OCI-LY1 (cell line): ENCODE measurements at regions not wholly inside any gene's neighbourhood (a gene's known extent, or its start where the extent isn't known, plus 50 kb on each side); places are given as distances from the start of the nearest gene placed in this dataset.

Experiments
- H2AFZ ChIP-seq: fragments of 200-600 bp; sonication (generic), shearing (Covaris generic); 2 replicates; pipeline ENCODE4 v1.6.0; 2014; ENCODE audit warnings: antibody characterized with exemption, mild to moderate bottlenecking, low read length
- H3F3A ChIP-seq: fragments of 200-600 bp; sonication (generic), shearing (Covaris generic); 2 replicates; pipeline ENCODE4 v1.6.0; 2014; ENCODE audit warnings: mild to moderate bottlenecking, antibody characterized with exemption, low read length, moderate library complexity; ENCODE audit not compliant: insufficient read depth
- H3K27ac ChIP-seq: fragments of 200-600 bp; sonication (generic); 2 replicates; pipeline ENCODE4 v1.5.1; 2014; ENCODE audit warnings: low read length, mixed run types, mild to moderate bottlenecking, low read depth; ENCODE audit not compliant: poor library complexity, severe bottlenecking
- H3K27me3 ChIP-seq: fragments of 200-600 bp; sonication (generic); 2 replicates; pipeline ENCODE4 v1.6.0; 2014; ENCODE audit warnings: antibody characterized with exemption, mild to moderate bottlenecking, low read length, moderate library complexity; ENCODE audit not compliant: insufficient read depth
- H3K36me3 ChIP-seq: fragments of 200-600 bp; sonication (generic); 2 replicates; pipeline ENCODE4 v1.6.1; 2014; ENCODE audit warnings: mild to moderate bottlenecking, antibody characterized with exemption, low read length, moderate library complexity, mixed read lengths; ENCODE audit not compliant: insufficient read depth
- H3K4me1 ChIP-seq: fragments of 200-600 bp; sonication (generic); 2 replicates; pipeline ENCODE4 v1.5.1; 2014; ENCODE audit warnings: mild to moderate bottlenecking, low read length, moderate library complexity; ENCODE audit not compliant: insufficient read depth, severe bottlenecking
- H3K4me2 ChIP-seq: fragments of 200-600 bp; sonication (generic), shearing (Covaris generic); 2 replicates; pipeline ENCODE4 v1.6.1; 2014; ENCODE audit warnings: low read length
- H3K4me3 ChIP-seq: fragments of 200-600 bp; sonication (generic); 2 replicates; pipeline ENCODE4 v1.5.1; 2014; ENCODE audit warnings: low read length, low read depth, mild to moderate bottlenecking, mixed read lengths; ENCODE audit not compliant: poor library complexity, severe bottlenecking
- H3K79me2 ChIP-seq: fragments of 200-600 bp; shearing (Covaris generic); 2 replicates; pipeline ENCODE4 v1.6.1; 2016; ENCODE audit warnings: mixed run types, low read length, mixed read lengths; ENCODE audit not compliant: insufficient read depth
- H3K9ac ChIP-seq: fragments of 200-600 bp; sonication (generic), shearing (Covaris generic); 2 replicates; pipeline ENCODE4 v1.6.1; 2014; ENCODE audit warnings: mild to moderate bottlenecking, low read length, mixed read lengths
- H3K9me2 ChIP-seq: fragments of 200-600 bp; sonication (generic), shearing (Covaris generic); 2 replicates; pipeline ENCODE4 v1.6.1; 2014; ENCODE audit warnings: low read depth, mild to moderate bottlenecking, low read length, mixed read lengths
- H3K9me3 ChIP-seq: fragments of 200-600 bp; shearing (Covaris generic); 2 replicates; pipeline ENCODE4 v1.6.1; 2014; ENCODE audit warnings: low read length, mixed read lengths
- H4K20me1 ChIP-seq: fragments of 200-600 bp; sonication (generic), shearing (Covaris generic); 2 replicates; pipeline ENCODE4 v1.6.0; 2016; ENCODE audit warnings: mild to moderate bottlenecking, low read length; ENCODE audit not compliant: insufficient read depth
- EZH2 ChIP-seq: fragments of 200-600 bp; sonication (generic), shearing (Covaris generic); IDR thresholded peaks from 2 replicates; pipeline ENCODE4 v1.8.0; 2017; ENCODE audit warnings: borderline replicate concordance, mixed run types, mild to moderate bottlenecking, antibody characterized with exemption, low read length, moderate library complexity, mixed read lengths
- TF ChIP-seq, protein P1 (sequence below): fragments of 200-600 bp; sonication (generic), shearing (Covaris generic); IDR thresholded peaks from 2 replicates; pipeline ENCODE4 v1.5.1; 2017; ENCODE audit warnings: mild to moderate bottlenecking, antibody characterized with exemption, low read length, moderate library complexity, mixed read lengths

DNA sequence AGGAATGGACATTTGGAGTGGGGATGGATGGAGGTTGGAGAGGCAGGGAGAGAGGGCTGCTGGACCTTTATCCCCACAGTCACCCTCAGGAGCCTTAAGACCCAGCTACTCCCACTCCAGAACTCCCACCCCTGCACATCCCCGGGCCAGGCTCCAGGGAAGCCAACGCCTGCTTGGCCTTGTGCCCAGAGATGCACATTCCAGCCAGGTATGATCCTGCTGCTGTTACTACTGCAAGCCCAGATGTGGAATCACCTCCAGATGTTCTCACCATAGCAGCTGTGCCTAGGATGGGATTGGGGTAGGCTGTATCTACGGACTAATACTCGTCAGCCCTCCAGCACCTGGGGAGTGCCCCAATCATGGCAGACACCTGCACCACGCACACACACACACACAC, 71.7 kb downstream of the ZFP36L2 start:
- TF ChIP-seq, protein P1, sequence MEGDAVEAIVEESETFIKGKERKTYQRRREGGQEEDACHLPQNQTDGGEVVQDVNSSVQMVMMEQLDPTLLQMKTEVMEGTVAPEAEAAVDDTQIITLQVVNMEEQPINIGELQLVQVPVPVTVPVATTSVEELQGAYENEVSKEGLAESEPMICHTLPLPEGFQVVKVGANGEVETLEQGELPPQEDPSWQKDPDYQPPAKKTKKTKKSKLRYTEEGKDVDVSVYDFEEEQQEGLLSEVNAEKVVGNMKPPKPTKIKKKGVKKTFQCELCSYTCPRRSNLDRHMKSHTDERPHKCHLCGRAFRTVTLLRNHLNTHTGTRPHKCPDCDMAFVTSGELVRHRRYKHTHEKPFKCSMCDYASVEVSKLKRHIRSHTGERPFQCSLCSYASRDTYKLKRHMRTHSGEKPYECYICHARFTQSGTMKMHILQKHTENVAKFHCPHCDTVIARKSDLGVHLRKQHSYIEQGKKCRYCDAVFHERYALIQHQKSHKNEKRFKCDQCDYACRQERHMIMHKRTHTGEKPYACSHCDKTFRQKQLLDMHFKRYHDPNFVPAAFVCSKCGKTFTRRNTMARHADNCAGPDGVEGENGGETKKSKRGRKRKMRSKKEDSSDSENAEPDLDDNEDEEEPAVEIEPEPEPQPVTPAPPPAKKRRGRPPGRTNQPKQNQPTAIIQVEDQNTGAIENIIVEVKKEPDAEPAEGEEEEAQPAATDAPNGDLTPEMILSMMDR: no peak
- no peak for TF ChIP-seq EZH2
- H3K4me1 ChIP-seq: peaks cover 19% of the 10 kb centered on the region
- no peak overlapping the region for H2AFZ ChIP-seq
- H3K9ac ChIP-seq: no peak overlapping the region
- no peaks in the 10 kb centered on the region for H3F3A ChIP-seq
- no peaks in the 10 kb centered on the region for H3K79me2 ChIP-seq
- no peaks in the 10 kb centered on the region for H4K20me1 ChIP-seq
- no peaks in the 10 kb centered on the region for H3K9me2 ChIP-seq
- no peak overlapping the region for H3K27ac ChIP-seq
- H3K4me3 ChIP-seq: no peak overlapping the region
- no peaks in the 10 kb centered on the region for H3K36me3 ChIP-seq
- no peaks in the 10 kb centered on the region for H3K9me3 ChIP-seq
- no peaks in the 10 kb centered on the region for H3K27me3 ChIP-seq
- no peak overlapping the region for H3K4me2 ChIP-seq

DNA sequence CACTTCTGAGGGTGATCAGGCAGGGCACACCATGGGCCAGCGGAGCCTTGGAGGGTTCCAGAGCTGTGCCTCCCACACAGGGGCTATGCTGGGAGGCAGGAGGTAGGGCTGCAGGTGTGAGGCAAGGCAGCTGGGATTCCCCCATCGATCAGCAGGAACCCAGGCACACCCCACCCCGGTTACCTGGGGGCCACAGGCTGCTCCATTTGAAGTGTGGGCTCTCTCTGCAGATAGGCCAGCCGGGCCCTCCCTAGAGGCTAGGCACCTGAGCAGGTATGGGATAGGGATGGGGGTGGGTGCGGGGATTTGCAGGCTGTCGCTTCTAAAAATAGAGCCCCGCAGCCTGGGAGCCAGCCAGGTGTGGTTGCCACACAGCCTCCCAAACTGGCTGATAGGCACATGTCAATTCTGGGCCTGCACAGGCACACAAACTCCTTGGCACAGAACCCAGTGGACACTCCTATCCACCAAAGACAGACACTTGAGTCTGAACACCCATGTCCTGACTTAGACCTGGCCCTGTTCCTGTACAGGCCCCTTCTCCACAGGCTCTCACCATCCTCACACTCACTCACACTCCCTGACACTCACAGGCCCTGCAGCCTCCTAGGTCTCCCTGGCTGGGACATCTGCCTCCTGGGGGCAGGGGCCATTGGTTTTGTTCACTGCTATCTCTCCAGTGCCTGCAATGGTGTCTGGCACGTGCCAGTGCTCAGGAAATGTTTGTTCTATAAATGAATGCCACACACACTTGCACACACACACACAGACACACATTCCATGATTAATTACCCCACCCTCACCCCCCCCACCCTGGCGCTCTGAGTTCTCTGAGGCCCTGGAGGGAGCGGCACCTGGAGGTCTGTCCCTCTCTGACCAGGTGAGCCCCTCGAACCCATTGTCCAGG, 73.4 kb downstream of the ZFP36L2 start:
- no peak overlapping the region for H3K9ac ChIP-seq
- peaks cover 2% of the 10 kb centered on the region for H3K4me1 ChIP-seq
- H3K27me3 ChIP-seq: no peaks in the 10 kb centered on the region
- H3K27ac ChIP-seq: no peak overlapping the region
- H3K9me2 ChIP-seq: no peaks in the 10 kb centered on the region
- H2AFZ ChIP-seq: no peak overlapping the region
- H3K9me3 ChIP-seq: no peaks in the 10 kb centered on the region
- no peaks in the 10 kb centered on the region for H3K79me2 ChIP-seq
- no peaks in the 10 kb centered on the region for H4K20me1 ChIP-seq
- no peaks in the 10 kb centered on the region for H3K36me3 ChIP-seq
- no peak overlapping the region for H3K4me2 ChIP-seq
- TF ChIP-seq EZH2: no peak
- TF ChIP-seq, protein P1: no peak
- no peak overlapping the region for H3K4me3 ChIP-seq
- H3F3A ChIP-seq: no peaks in the 10 kb centered on the region

DNA sequence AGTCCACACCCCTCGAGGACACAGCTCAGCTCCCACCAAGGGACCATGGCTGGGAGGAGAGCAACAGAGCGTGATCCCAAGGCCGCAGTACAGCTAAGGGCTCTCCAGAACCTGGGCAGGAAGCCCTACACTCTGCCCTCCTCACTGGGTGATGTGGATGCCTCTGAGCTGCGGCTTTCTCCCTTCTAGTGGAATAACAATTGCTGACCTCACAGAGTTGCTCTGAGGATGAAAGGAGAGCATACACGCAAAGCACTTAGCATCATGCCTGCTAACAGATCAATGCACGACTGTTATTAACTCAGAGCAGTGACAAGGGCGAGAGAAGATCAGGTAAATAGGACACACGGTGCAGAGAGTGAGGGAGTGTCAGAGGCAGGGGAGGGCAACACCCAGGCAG, 74.2 kb downstream of the ZFP36L2 start:
- H3K27ac ChIP-seq: no peak overlapping the region
- no peak overlapping the region for H3K4me3 ChIP-seq
- no peaks in the 10 kb centered on the region for H3K36me3 ChIP-seq
- no peaks in the 10 kb centered on the region for H3K27me3 ChIP-seq
- no peaks in the 10 kb centered on the region for H4K20me1 ChIP-seq
- H3K9me3 ChIP-seq: no peaks in the 10 kb centered on the region
- no peaks in the 10 kb centered on the region for H3K79me2 ChIP-seq
- no peaks in the 10 kb centered on the region for H3F3A ChIP-seq
- no peaks in the 10 kb centered on the region for H3K9me2 ChIP-seq
- H3K4me1 ChIP-seq: peaks cover 7% of the 10 kb centered on the region
- H2AFZ ChIP-seq: no peak overlapping the region
- no peak overlapping the region for H3K4me2 ChIP-seq
- no peak overlapping the region; the same call in 1 of the 2 replicates for H3K9ac ChIP-seq
- no peak for TF ChIP-seq EZH2
